HepG2 (cell line): ENCODE measurements at regions not wholly inside any gene's neighbourhood (a gene's known extent, or its start where the extent isn't known, plus 50 kb on each side); places are given as distances from the start of the nearest gene placed in this dataset.

Experiments used
- ATAC-seq: fragments of 200-7000 bp; cut with Tn5 transposase; 3 replicates; pipeline ENCODE4 v1.9.1; 2020; ENCODE audit warnings: mild to moderate bottlenecking, moderate library complexity
- BruUV-seq: library from RNA; stranded (reverse); fragments of 400-500 nt; replicated peaks from 2 replicates; lab custom pipeline; 2021; lab: Mats Ljungman, UMichigan
- CTCF ChIA-PET: fragments of 300-600 bp; formaldehyde crosslinking; extraction: SDS; loops from one replicate; lab custom pipeline; 2021; ENCODE audit warnings: low total read pairs, inconsistent platforms, low intra/inter-chr PET ratio; lab: Yijun Ruan, JAX
- POLR2A ChIA-PET: fragments of 350-600 bp; sonication (Branson Sonifier 250); formaldehyde crosslinking; loops from one replicate; lab custom pipeline; 2020; ENCODE audit warnings: antibody characterized with exemption, inconsistent platforms; lab: Yijun Ruan, JAX
- DNase-seq: peaks from one replicate; pipeline ENCODE4 v3.0.0-alpha.2; 2015; ENCODE audit warnings: low spot score
- FAIRE-seq: peaks from 3 replicates; lab custom pipeline; 2011; peaks lifted over from hg19 to GRCh38; lab: Jason Lieb, UNC
- H2AFZ ChIP-seq: one replicate; pipeline ENCODE4 v1.6.1; 2011; ENCODE audit warnings: low read length, inconsistent platforms
- H3K27ac ChIP-seq: fragments of 300-600 bp; 3 replicates; pipeline ENCODE4 v1.8.0; 2011; ENCODE audit warnings: mixed run types, mild to moderate bottlenecking, mixed read lengths, low read length, inconsistent platforms; ENCODE audit not compliant: insufficient read depth; ENCODE audit errors: extremely low read length
- H3K27me3 ChIP-seq, 2 experiments: fragments of 200-600 bp in 1 of 2; 2 replicates in 1 of 2; 3 replicates in 1 of 2; pipeline versions ENCODE4 v1.6.0 to v1.8.0; 2011; ENCODE audit warnings: low read length in 2 of 2, mild to moderate bottlenecking in 2 of 2, moderate library complexity in 2 of 2, inconsistent platforms in 1 of 2; ENCODE audit not compliant: insufficient read depth in 2 of 2, control insufficient read depth in 1 of 2
- H3K36me3 ChIP-seq, 2 experiments: fragments of 200-600 bp in 1 of 2; replicated peaks in 1 of 2; 2 replicates in 1 of 2; 3 replicates in 1 of 2; pipeline versions ENCODE4 v1.5.1 to v1.8.0; 2011; ENCODE audit warnings: low read length in 2 of 2, inconsistent platforms in 1 of 2; ENCODE audit not compliant: insufficient read depth in 2 of 2, control insufficient read depth in 1 of 2
- H3K4me1 ChIP-seq: 2 replicates; pipeline ENCODE4 v1.5.1; 2012; ENCODE audit warnings: low read length, inconsistent platforms; ENCODE audit not compliant: insufficient read depth
- H3K4me2 ChIP-seq: 2 replicates; pipeline ENCODE4 v1.6.0; 2011; ENCODE audit warnings: low read depth, low read length, inconsistent platforms
- H3K4me3 ChIP-seq, 3 experiments: fragments of 200-600 bp in 1 of 3; sonication (generic), shearing (Covaris generic) in 1 of 3; replicated peaks in 1 of 3; 2 replicates each; pipeline ENCODE4 v1.5.1; 2011 to 2016; ENCODE audit warnings: low read length in 3 of 3, inconsistent platforms in 2 of 3, low read depth in 2 of 3, mild to moderate bottlenecking in 2 of 3, control low read depth in 1 of 3, mixed read lengths in 1 of 3; ENCODE audit not compliant: insufficient read depth in 1 of 3
- H3K79me2 ChIP-seq: one replicate; pipeline ENCODE4 v1.6.1; 2011; ENCODE audit warnings: low read length, inconsistent platforms; ENCODE audit not compliant: insufficient read depth
- H3K9ac ChIP-seq: 2 replicates; pipeline ENCODE4 v1.6.0; 2011; ENCODE audit warnings: mild to moderate bottlenecking, low read depth, low read length, inconsistent platforms; ENCODE audit not compliant: insufficient read depth
- H3K9me3 ChIP-seq: 2 replicates; pipeline ENCODE4 v1.5.1; 2012; ENCODE audit warnings: mild to moderate bottlenecking, low read length
- H4K20me1 ChIP-seq: 2 replicates; pipeline ENCODE4 v1.6.0; 2011; ENCODE audit warnings: inconsistent platforms, mild to moderate bottlenecking, low read length, moderate library complexity; ENCODE audit not compliant: insufficient read depth
- CREB1 ChIP-seq, 2 experiments: fragments of 450-650 bp in 1 of 2; IDR thresholded peaks; 2 replicates each; pipeline ENCODE4 v1.6.1; 2016 to 2017; ENCODE audit warnings: control low read depth in 1 of 2, mild to moderate bottlenecking in 1 of 2, missing compliant biosample characterization in 1 of 2, missing genetic modification characterization in 1 of 2
- HNF1A ChIP-seq, 2 experiments: sonication (generic) in 1 of 2; formaldehyde crosslinking in 1 of 2; IDR thresholded peaks; 2 replicates each; pipeline versions ENCODE4 v1.4.0 to v1.6.1; 2016 to 2020; ENCODE audit warnings: borderline replicate concordance in 1 of 2, low read depth in 1 of 2, mild to moderate bottlenecking in 1 of 2, missing genetic modification reagents in 1 of 2
- STAG1 ChIP-seq: sonication (generic); formaldehyde crosslinking; IDR thresholded peaks from 2 replicates; pipeline ENCODE4 v1.4.0; 2020; ENCODE audit warnings: missing genetic modification reagents
- TFDP1 ChIP-seq: IDR thresholded peaks from 2 replicates; pipeline ENCODE4 v1.6.1; 2016; ENCODE audit warnings: missing compliant biosample characterization, missing genetic modification reagents, borderline replicate concordance
- YY1 ChIP-seq: IDR thresholded peaks from 2 replicates; pipeline ENCODE4 v1.6.1; 2011; ENCODE audit warnings: low read length, low read depth, moderate library complexity, mild to moderate bottlenecking; ENCODE audit not compliant: insufficient read depth, insufficient replicate concordance
- WGBS: methylation state at CpG from one replicate; pipeline ENCODE4 v1.1.6; 2017; ENCODE audit warnings: low lambda C conversion rate; 5-methylcytosine and 5-hydroxymethylcytosine counted together
- in situ Hi-C: cut with HindIII; loops from 2 replicates; pipeline ENCODE4 v1.10.0; 2017; ENCODE audit warnings: low pct_unique_long_range_greater_than_20kb; ENCODE audit not compliant: extremely low pct_ligation_motif_present
- intact Hi-C: fragments of 100-400 bp; cut with micrococcal nuclease; formaldehyde crosslinking; loops from one replicate; pipeline ENCODE4 v1.10.0; 2022; ENCODE audit not compliant: unreplicated experiment
- TF ChIP-seq, protein P1 (sequence below): IDR thresholded peaks from 2 replicates; pipeline ENCODE4 v1.6.1; 2016; ENCODE audit warnings: low read depth

DNA sequence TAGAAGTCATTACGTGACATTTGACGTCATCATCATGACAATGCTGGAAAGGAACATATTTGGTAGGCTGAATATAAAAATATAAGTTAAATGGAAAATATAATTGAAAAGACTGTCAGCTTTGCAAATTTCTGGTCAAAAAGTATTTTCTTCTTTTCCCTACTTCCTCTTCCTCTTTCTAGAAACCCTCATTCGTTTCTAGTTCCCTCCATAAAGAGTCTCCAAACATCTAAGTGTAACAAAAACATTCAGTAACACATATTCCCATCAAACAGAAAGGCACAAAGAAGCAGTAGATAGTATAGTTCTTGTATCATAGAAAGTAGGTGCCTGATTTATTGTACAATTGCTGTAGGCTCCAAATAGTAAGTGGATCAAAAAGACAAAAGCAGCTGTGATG is 150.8 kb upstream of the FAM83B start:
- ChIA-PET CTCF (no interaction called here), POLR2A (no interaction called here)
- no TSS peak for BruUV-seq
- DNase-seq (no peak), ATAC-seq (no peak), FAIRE-seq (no peak)
- H3K9ac ChIP-seq, result no peak overlapping the region
- TF ChIP-seq CREB1 (IDR thresholded peaks at IDR 0.05), result peak; percentile 90
- no peak for TF ChIP-seq CREB1 (CRISPR knock-in tag; IDR thresholded peaks at IDR 0.05)
- TF ChIP-seq, protein P1, sequence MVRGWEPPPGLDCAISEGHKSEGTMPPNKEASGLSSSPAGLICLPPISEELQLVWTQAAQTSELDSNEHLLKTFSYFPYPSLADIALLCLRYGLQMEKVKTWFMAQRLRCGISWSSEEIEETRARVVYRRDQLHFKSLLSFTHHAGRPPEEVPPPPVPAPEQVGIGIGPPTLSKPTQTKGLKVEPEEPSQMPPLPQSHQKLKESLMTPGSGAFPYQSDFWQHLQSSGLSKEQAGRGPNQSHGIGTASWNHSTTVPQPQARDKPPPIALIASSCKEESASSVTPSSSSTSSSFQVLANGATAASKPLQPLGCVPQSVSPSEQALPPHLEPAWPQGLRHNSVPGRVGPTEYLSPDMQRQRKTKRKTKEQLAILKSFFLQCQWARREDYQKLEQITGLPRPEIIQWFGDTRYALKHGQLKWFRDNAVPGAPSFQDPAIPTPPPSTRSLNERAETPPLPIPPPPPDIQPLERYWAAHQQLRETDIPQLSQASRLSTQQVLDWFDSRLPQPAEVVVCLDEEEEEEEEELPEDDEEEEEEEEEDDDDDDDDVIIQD, result no peak
- no peak overlapping the region for H2AFZ ChIP-seq
- no peak overlapping the region for H3K4me2 ChIP-seq
- no peak overlapping the region for H3K4me3 ChIP-seq
- no peaks in the 10 kb centered on the region for H3K4me1 ChIP-seq
- no peaks in the 10 kb centered on the region for H3K36me3 ChIP-seq
- in situ Hi-C loops, result no loop called here
- H3K79me2 ChIP-seq, result no peaks in the 10 kb centered on the region
- H3K9me3 ChIP-seq, result no peaks in the 10 kb centered on the region
- H3K27ac ChIP-seq, result no peak overlapping the region
- 3% methylated on average over 3 of the region's 3 CpGs for WGBS
- no peaks in the 10 kb centered on the region for H3K27me3 ChIP-seq
- intact Hi-C loops, result no loop called here
- H4K20me1 ChIP-seq, result no peaks in the 10 kb centered on the region

GRCh38 chr6:54697424-54697823 is 149.1 kb upstream of the FAM83B start:
- no peak overlapping the region for H2AFZ ChIP-seq
- no peaks in the 10 kb centered on the region for H3K79me2 ChIP-seq
- H3K4me2 ChIP-seq, result no peak overlapping the region
- H3K9ac ChIP-seq, result no peak overlapping the region
- intact Hi-C loops, result loop anchor here (1.0 kb wide), 1 partner anchor 372 kb away; no protein-coding TSS in a partner anchor
- no TSS peak for BruUV-seq
- H3K9me3 ChIP-seq, result no peaks in the 10 kb centered on the region
- H3K27ac ChIP-seq, result no peak overlapping the region
- CTCF ChIA-PET, result no interaction called here
- FAIRE-seq (no peak), DNase-seq (no peak), ATAC-seq (peak; percentile 31; the same call in 1 of the 3 replicates)
- POLR2A ChIA-PET, result no interaction called here
- no peak overlapping the region for H3K4me3 ChIP-seq
- no peaks in the 10 kb centered on the region for H3K36me3 ChIP-seq
- H3K4me1 ChIP-seq, result no peaks in the 10 kb centered on the region
- under 1% methylated on average over 3 of the region's 3 CpGs for WGBS
- no peaks in the 10 kb centered on the region for H3K27me3 ChIP-seq
- no peak for TF ChIP-seq YY1
- TF ChIP-seq STAG1 (CRISPR knock-in tag), result peak; percentile 55
- TF ChIP-seq HNF1A (IDR thresholded peaks at IDR 0.05; ENCODE audit: low read depth), result no peak
- no peak for TF ChIP-seq HNF1A (CRISPR knock-in tag; IDR thresholded peaks at IDR 0.05; ENCODE audit: borderline replicate concordance)
- no peak for TF ChIP-seq TFDP1 (CRISPR knock-in tag)
- H4K20me1 ChIP-seq, result no peaks in the 10 kb centered on the region
- in situ Hi-C loops, result no loop called here
